ENCODE measurements at regions not wholly inside any gene's neighbourhood (a gene's known extent, or its start where the extent isn't known, plus 50 kb on each side); places are given as distances from the start of the nearest gene placed in this dataset.

DNA sequence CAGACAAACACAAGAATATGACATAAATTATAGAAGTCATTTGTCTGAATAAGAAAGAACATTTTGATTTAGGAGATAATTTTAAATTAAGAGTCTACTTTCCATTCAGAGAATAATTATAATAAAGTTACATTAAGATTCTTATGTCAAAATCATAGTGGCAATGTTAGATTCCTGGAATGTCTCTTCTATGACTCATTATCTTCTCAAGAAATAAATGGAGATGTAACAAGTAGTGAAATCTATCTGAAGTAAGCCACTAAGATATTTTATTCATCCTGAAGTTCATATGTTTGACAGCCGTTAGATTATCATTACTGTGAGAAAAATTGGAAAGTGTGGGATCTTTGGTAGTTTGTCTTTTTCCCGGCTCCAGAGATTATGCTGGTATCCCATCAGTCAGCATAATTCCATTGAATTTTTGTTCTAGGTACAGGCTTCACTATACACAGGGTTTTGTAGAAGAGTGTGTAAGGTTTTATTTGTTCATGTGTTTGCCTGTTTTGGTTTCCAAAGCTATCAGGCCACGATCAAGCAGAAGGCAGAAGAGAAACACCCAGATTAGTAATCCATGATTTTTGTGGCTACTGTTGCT, 1246.6 kb upstream of the LRRTM1 start:
- DNase-seq: no peak

DNA sequence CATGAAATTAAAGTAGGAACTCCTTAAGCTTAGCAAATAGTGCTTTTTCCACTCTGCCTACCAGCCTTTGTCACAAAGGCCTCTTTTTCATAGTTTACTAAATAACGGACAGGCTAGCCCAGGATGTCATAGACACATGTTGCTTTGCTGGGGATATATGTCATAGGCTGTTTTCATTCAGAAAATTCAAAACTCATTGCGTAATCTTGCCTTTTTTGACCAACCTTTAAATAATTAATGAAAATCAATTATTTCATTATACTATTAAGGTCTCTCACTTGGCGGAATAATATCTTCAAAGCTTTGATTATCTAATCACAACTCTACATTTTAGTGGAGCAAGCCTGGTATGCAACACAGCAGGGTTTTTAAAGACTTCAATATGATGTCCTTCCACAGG, 1245.7 kb upstream of the LRRTM1 start:
- DNase-seq: no peak

DNA sequence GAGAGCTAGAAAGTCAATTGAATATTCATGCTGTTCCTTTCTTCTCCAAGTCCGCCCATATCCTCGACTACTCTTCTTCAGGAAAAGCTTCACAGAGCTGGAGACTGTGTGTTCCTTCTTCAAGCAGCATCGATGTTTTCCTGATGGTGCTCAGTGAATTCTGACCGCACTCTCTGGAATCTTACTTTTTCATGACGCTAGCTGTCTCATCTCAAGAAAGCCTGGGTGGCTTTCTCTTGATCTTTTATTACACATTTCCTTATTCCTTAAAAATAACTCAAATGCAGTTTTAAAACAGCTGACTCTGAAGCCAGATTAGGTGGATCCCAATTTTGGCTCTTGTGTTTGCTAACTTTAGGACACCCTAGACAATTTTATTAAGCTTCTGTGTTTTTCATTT, 1245.1 kb upstream of the LRRTM1 start:
- no peak for DNase-seq

DNA sequence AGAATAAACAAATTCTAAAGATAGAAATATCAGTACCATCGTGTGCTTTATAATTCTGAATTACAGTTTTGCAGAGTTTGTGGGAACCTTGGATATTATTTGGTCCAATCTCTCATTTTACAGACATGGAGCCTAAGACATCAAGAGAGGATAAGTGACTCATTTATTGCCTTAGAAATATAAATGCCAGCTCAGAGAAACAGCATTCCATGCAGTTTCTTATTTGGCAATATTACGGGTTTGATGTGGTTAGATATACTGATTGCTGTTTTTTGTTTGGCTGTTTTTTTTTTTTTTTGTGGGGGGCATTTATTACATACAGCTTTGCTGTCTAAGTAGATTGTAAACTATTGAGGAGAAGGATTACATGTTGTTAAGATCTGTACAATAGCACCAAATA, 1241.1 kb upstream of the LRRTM1 start:
- no peak for DNase-seq

DNA sequence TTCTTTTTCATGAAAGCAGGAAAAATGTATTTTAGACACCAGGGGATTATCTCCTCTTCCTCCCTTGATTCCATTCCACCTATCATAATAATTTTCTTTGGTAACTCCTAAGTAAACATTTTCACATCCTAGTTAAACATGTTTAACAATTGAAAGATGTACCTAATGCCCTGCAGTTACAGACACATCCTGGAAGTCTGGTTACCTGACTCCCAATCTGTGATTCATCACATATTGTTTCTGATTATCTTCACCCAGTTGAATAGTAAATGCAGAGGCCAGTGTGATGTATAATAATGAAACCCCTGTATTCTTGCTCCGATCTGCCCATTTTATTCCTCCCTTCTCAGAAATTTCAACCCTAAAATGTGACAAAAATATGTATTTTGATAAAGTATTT, 1237.6 kb upstream of the LRRTM1 start:
- no peak for DNase-seq

DNA sequence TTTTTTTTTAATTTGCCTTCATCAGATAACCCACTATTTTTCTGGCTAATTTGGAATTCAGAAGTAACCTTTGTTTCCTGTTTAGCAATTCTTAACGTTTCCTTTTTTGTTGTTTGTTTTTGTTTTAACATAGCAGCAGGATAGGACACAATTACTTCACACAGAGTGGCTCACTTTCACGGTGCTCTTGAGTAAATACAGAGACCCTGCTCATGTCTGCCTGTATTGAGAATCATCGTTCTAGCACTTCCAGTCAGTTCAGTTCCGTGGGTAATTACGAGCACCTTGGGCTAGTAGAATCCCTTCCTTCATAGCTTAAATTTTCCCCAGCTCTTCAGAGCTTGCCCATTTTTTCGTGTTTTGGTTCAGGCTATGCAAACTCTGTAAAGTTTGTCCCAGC, 1225.4 kb upstream of the LRRTM1 start:
- DNase-seq: no peak

DNA sequence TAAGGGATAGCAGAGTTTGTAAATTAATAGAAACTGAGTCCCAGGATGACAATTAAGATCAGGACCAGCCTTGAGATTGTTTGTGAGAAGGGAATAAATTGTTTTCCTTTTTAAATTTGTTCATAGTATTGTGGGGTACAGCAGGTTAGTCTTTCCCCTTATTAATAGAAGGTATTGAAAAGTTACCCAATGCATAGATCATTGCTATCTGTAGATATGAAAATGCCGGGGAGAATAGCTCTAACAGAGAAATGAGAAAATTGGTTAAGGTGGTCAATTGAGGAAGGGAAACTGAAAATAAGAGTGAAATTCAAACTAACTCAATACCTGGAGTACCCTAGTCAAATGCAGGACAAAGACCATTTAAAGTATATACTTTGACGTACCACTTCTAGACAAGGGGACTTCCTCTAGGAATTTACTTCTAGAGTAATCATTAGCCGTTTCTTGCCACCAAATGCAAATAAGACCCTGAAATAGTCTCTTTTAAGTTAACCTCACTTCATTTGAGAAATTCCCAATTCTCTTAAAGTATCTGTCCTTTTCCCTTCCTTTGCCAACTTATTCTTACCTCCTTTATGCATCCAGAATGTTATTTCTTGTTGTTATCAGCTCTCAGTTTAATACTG, 1224.4 kb upstream of the LRRTM1 start:
- no peak for DNase-seq

DNA sequence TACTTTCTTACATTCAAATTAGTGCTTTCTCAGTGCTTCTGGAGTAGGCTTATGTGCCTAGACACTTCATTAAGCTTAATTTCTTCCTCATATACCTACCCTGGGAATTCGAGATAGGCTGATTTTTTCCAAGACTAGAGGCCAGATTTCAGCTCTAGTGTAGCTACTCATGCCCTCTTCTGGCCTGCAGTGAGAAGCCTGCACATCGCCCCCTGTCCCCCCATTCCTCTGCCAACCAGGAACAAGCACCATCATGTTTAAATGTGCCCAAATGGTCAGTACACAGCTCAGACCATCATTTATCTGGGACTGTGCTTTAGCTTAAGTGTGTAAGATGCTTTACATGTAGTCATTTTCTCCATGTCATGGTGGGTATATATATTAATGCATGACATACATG, 1218.8 kb upstream of the LRRTM1 start:
- no peak for DNase-seq

DNA sequence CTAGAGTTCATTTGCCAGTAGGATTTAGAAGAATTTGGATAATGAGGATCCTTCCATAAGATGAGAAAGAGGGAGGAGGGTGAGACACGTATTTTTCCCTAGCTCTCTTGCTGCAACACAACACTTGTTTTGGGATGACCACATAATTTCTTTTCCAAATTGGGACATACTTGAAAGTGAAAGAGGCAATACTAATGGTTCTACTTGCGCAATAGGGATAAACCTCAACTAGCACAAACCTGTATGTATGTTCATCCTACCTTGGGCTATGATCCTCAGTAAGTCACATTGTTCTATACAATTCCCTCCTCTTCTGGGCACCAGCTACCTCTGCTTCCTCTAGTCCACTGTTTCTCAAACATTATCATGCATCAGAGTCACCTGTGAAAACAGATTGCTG, 1208.8 kb upstream of the LRRTM1 start:
- DNase-seq: no peak

DNA sequence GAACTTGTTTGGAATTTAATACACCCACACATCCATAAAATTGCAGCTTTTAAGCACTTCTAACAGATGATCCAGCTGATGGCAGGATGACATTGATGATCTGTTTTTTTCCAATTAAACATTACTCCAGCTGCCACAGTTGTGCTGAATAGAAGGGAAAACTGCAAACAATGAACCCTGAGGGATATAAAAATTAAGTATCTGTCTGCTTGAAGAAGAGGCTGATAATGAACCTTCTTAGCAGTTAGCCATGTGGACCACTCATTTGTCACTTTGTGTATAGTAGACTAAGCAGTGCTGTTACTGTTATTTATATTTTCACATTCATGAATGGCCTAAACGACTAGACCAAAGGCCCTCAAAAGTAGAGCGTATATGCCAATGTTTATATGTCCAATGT, 1201.0 kb upstream of the LRRTM1 start:
- no peak for DNase-seq

DNA sequence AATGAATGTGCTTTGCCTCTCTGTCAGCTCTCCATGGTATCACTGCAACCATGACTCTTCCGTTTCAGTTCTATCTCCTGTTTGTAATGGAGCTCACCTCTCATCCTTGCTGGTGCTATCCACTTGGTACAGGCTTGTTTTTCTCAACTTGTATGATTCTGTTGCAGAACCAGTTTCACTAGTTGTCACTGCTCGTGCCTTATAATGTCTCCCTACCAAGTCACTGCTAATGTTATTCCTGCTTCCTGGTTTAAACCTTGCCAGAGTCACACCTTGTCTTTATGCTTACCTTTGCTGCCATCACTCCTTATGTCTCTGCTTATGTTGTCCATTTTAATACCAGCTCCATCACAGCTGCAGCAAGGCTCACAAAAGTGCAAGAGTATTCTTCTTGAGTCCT, 1191.0 kb upstream of the LRRTM1 start:
- no peak for DNase-seq

DNA sequence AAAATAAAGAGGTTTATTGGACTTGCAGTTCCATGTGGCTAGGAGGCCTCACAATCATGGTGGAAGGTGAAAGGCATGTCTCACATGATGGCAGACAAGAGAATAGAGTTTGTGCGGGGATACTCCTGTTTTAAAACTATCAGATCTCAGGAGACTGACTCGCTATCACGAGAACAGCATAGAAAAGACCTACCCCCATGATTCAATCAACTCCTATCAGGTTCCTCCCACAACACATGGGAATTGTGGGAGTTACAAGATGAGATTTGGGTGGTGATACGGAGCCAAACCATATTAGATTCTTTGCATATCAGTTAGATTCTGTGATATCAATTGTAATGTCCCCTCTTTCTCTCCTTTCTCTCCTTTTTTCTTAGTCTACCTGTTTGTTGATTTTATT, 1178.7 kb upstream of the LRRTM1 start:
- no peak for DNase-seq

DNA sequence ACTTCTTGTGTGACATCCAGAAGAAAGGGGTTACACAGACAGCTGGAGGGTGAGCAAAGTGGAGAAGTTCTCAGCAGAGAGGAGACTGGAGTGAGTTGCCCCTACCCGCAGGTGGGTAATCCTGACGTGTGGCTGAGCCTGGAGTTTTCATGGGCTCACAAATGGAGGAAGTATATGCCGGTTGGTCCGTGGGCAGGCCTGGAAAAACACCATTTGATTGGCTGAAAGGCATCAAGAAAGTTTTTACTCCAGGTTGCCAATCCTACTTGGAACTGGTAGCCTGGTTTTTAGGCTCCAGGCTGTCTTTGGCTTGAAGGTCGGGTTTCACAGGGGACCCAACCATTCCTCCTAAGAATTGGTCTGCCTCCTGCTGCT, 1177.4 kb upstream of the LRRTM1 start:
- no peak for DNase-seq

DNA sequence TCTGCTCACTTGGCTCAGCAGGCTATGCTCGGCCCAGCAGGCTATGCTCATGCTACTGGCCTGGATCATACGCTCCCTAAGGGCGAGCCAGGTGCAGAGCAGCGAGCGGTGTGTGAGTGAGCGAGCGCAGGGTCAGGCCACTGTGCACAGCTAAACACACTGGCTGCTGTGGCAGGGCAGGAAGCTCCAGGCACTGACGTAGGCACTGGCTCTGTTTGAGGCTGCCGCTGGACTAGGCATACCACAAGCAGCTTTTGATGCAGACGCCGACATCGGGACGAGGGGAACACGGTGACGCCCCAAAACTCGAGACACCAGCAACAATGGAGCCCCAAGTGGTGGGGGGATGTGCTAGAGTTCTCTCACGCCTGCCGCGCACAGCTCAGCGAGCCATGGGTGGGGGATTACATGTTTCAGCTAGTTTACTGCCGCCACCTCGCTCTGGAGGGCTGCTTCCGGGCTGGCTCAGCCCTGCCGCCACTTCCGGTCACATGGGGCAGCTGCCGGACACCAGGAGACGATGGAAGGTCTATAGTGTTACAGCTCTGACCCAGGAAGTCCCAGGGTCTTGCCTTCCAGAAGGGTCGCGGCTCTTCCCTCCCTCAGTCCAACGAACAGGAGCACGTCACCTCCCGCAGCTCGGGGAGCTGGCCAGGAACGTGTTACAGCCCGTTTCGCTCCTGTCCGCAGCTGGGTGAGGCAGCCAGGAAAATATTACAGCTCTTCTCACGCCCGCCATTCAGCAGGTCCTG, 1176.9 kb upstream of the LRRTM1 start:
- no peak for DNase-seq

DNA sequence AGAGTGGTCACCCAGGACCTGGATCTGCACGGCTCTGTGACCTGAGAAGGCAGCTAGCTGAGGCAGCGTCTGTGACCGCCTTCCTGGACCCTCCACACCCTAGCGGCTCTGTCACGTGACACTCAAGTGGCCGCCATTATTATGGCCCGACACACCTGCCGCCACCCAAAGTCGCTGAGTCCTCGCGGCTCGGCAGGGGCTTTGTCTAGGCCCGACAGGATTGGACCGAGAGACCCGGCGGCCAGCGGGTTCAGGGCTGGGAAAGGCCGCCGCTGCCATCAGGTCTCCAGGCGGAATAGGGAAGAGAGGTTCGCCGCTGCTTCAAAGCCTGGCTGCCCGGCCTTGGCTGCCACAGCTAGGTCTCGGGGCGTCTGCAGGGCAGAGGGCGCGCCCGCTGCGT, 1162.5 kb upstream of the LRRTM1 start:
- DNase-seq: no peak

DNA sequence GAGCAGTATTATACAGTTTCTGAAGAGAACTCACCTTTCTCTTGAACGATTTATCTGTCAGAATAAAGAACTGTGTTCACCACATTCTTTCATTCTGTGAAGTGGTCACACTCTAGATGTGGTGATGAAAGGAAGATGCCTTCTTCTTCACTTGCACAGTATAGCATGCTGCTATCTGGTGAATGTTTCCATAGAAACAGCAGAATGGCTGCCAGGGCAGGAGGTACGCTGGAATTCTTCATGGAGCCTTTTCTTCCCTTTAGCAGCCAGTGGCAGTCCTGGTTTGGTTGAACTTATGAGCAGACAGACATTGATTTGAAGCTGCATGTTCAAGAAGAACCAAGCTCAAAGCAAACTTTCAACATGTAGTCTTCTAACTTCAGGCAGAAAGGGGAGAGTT, 1157.9 kb upstream of the LRRTM1 start:
- DNase-seq: no peak

DNA sequence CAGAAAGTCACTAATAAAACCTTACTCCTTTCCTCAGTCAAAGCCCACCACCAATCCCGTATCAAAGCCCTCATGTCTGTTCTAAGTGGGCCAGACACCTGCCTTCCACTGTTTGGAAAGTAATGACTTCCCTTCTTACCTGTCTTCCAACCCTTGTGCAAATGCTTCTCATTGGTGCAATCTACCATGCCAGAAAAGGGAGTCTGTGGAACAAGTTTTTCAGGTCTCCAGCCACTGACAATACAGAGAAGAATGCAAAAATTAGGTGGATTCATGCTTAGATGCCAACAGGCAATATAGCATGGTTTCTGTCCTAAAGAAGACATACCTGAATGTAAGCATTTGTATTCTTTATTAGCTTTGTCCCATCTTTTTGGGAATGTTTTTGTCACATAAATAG, 1140.6 kb upstream of the LRRTM1 start:
- no peak for DNase-seq

DNA sequence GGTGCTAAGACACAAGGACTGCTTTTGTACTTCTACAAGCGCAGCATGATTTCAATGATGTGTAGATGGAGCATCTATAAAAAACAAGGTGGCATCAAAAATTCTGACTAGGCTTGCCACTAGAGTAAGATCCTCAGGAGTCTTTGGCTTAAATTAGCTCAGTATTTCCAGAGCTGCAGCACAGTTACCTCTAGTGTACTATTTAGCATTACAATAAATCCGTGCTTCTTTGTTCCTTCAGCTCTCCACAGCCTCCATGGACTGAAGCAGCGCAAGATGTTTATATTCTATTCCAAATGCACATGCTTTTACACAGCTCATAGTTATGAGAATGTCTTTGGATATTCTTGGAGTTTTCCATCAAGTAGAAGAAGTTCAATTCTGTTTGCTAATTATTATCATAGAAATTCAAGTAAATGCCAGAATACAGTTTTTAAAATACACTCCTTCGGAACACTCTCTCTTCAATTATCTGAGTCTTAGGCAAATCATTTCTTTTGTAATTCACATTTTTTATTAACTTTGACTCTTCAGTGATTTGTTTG, 1133.0 kb upstream of the LRRTM1 start:
- DNase-seq: no peak

DNA sequence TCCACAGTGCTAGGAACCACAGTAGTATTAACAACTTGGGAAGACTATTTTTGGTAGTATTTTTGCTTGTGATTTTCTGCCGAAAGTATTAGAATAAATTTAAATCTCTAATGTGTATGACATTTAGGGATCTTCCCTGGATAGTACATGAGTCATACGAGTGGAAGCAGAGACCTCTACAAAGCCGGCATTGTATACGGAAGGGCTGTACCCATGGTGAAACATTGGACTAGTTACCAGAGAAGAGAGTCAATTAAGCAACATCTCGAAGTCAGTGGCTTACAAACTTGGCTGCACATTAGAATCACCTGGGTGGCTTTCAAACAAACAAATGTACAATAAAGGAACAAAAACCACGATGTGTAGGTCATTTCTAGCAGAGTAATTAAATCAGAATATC, 1131.7 kb upstream of the LRRTM1 start:
- no peak for DNase-seq

DNA sequence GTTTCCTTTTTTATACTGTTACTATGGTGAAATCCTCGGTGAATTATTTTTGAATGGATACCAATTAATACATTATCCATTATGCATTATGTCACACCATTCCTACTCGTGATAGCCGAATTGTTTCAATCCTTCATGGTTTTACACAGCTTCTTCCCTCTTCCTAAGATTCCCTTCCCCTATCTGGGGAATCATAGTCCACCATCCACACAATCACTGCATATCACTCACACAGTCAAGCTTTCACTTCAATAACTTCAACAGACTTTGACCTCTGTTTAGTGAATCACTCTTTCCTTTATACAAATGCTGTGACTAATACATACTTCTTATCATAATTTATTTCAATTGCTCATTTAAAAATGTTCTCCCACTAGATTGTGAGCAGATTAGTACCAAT, 1108.1 kb upstream of the LRRTM1 start:
- no peak for DNase-seq

DNA sequence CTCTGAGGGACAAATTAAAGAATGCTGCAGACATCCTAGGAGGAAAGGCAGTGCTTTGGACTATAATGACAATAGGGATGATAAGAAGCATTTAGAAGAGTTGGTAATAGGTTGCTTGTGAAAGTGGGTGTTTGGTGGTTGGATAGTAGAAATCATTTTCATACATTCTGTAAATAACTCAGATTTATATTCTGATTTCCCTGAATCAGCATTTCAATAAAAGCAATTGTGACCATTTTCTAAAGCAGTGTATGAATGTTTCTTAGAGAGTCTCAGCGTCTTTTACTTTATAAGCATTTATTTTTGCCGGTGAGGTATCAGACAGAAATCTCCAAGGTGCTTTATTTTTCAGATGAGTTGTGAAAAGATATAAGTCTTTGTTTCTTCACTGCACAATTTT, 1099.0 kb upstream of the LRRTM1 start:
- no peak for DNase-seq

DNA sequence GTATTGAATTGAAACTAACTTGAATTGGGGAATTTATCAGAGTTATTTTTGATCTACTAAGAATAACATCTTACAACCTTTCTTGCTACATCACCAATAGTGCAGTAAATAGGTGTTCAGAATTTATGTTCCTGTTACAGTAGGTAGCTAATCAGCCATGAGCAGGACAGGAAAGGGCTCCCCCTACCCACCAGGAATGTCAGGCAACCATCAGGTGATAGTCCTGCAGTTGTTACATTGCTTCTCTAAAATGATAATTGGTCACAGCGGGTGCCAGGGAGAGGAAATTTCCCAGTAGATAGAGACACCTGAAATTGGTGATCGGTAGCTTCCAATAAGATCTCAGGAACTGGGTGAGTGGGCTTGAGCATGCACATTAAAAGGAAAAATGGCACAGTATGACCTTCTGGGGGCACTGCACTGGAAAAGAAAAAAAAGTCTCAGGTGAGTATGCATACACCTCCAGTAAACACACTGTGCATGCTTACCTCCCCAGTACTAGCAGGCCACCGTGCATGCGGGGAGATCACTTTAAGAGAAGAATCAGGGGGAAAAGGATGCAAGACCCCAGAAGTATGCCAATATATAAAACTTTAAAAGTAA, 1092.0 kb upstream of the LRRTM1 start:
- no peak for DNase-seq

DNA sequence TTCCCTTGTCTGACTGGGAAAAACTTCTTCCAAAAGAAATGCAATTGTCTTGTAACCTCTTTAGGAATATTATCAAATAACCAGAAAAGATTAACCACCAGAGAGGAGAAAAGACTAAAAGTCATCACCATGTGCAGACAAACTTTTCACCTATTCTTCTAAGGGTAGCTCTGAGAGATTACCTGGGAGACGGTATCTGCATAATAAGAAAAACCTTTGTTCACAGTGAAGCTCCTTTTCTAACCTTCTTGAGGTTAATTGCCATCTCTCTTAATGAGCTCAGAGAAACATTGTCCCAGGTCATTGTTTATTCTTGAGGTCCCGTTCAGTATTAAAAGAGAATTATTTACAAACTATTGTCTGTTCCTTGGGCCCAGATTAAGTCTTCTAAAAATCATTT, 1091.2 kb upstream of the LRRTM1 start:
- DNase-seq: no peak

DNA sequence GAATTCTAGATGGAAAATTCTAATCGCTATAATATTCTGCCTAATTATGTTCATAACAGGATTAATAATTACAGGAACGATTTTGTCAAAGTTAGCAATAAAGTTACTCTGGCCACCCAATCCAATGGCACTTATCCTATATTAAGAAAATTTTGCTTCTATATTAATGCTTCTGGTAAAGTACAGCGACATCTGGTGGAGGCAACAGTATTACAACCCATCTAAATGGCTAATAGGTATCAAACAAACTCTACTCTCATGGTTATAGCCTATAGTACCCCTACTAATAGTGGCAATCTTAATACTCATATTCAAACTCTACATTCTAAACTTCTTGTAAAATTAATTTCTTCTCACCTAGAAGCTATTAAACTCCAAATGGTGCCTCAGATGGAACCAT, 1084.7 kb upstream of the LRRTM1 start:
- DNase-seq: no peak
